Kidney (tissue), 13 donors: ENCODE measurements at regions not wholly inside any gene's neighbourhood (a gene's known extent, or its start where the extent isn't known, plus 50 kb on each side); places are given as distances from the start of the nearest gene placed in this dataset.

Experiments used
- DNase-seq, 5 donors: peaks; one replicate each; pipeline ENCODE4 v3.0.0-alpha.2; 2013 to 2020
- FAIRE-seq: peaks from 2 replicates; lab custom pipeline; 2012; peaks lifted over from hg19 to GRCh38; lab: Jason Lieb, UNC
- H3K27ac ChIP-seq, 2 donors: one replicate each; pipeline ENCODE4 v1.7.0; 2013; ENCODE audit warnings: low read depth in 2 of 2, low read length in 2 of 2, inconsistent platforms in 1 of 2
- H3K27me3 ChIP-seq: one replicate; pipeline ENCODE4 v1.7.1; 2013; ENCODE audit warnings: low read length, inconsistent platforms; ENCODE audit not compliant: control insufficient read depth, insufficient read depth
- H3K36me3 ChIP-seq, 3 donors: one replicate each; pipeline versions ENCODE4 v1.7.0 to v1.7.1; 2013; ENCODE audit warnings: low read length in 3 of 3, control low read depth in 1 of 3, inconsistent platforms in 1 of 3; ENCODE audit not compliant: insufficient read depth in 3 of 3, control insufficient read depth in 2 of 3
- H3K4me1 ChIP-seq, 3 donors: one replicate each; pipeline versions ENCODE4 v1.7.0 to v1.7.1; 2013; ENCODE audit warnings: low read length in 3 of 3, inconsistent platforms in 1 of 3, low read depth in 1 of 3; ENCODE audit not compliant: control insufficient read depth in 2 of 3, insufficient read depth in 2 of 3
- H3K4me3 ChIP-seq, 3 donors: one replicate each; pipeline versions ENCODE4 v1.7.0 to v1.8.1; 2013; ENCODE audit warnings: low read length in 3 of 3, control low read depth in 1 of 3, inconsistent platforms in 1 of 3
- H3K9ac ChIP-seq, 3 donors: one replicate each; pipeline versions ENCODE4 v1.7.0 to v1.7.1; 2013; ENCODE audit warnings: low read length in 3 of 3, control low read depth in 1 of 3, inconsistent platforms in 1 of 3
- H3K9me3 ChIP-seq, 3 donors: one replicate each; pipeline versions ENCODE4 v1.7.0 to v1.7.1; 2013; ENCODE audit warnings: low read length in 3 of 3, control low read depth in 1 of 3, inconsistent platforms in 1 of 3; ENCODE audit not compliant: control insufficient read depth in 2 of 3, insufficient read depth in 1 of 3
- CTCF ChIP-seq: IDR thresholded peaks from 3 replicates; pipeline ENCODE4 v1.5.1; 2012; ENCODE audit warnings: mild to moderate bottlenecking, moderate library complexity, borderline replicate concordance; ENCODE audit not compliant: insufficient read depth; ENCODE audit errors: extremely low read depth
- intact Hi-C: fragments of 100-400 bp; cut with DNase I; formaldehyde crosslinking; loops from one replicate; pipeline ENCODE4 v1.11.1; 2022
- donor health status: control.
- donor health status: control.
- donor health status: control.
- donor health status: control.
- donor health status: control.
- donor health status: DM: yes; HTN: yes; CAD: no.
- donor health status: Normal renal cell carcinoma (clear cell type).

- no peak for DNase-seq
- no peak overlapping the region for H3K4me3 ChIP-seq
- no peak overlapping the region for H3K9ac ChIP-seq
- H3K9me3 ChIP-seq: no peaks in the 10 kb centered on the region
- no peak for FAIRE-seq
- no peaks in the 10 kb centered on the region for H3K36me3 ChIP-seq
- H3K4me1 ChIP-seq: no peaks in the 10 kb centered on the region
- no peak overlapping the region for H3K27ac ChIP-seq
- intact Hi-C loops: no loop called here
- TF ChIP-seq CTCF: no peak
- no peaks in the 10 kb centered on the region for H3K27me3 ChIP-seq
Measured at GRCh38 chr5:8157320-8157822, 288.4 kb downstream of the MTRR start.

- Histone ChIP-seq H3K9me3 (no peaks in the 10 kb centered on the region), H3K4me1 (no peaks in the 10 kb centered on the region), H3K27ac (no peak overlapping the region), H3K4me3 (no peak overlapping the region), H3K36me3 (no peaks in the 10 kb centered on the region), H3K9ac (no peak overlapping the region), H3K27me3 (no peaks in the 10 kb centered on the region)
- DNase-seq (no peak), FAIRE-seq (no peak)
- TF ChIP-seq CTCF: no peak
- intact Hi-C loops: no loop called here
Measured at GRCh38 chr5:8176101-8176693, 307.2 kb downstream of the MTRR start.

- intact Hi-C loops: no loop called here
- peak; percentile 53 for TF ChIP-seq CTCF
- H3K4me3 ChIP-seq: no peak overlapping the region
- H3K4me1 ChIP-seq: no peaks in the 10 kb centered on the region
- no peak for FAIRE-seq
- H3K36me3 ChIP-seq: no peaks in the 10 kb centered on the region
- peak in 4 of 5 donors; percentile 15 to 43 (median 19) for DNase-seq
- H3K27ac ChIP-seq: no peak overlapping the region
- no peak overlapping the region for H3K9ac ChIP-seq
- H3K9me3 ChIP-seq: no peaks in the 10 kb centered on the region
- H3K27me3 ChIP-seq: no peaks in the 10 kb centered on the region
Measured at GRCh38 chr5:8184455-8185063, 315.6 kb downstream of the MTRR start.
